ENCODE measurements at regions not wholly inside any gene's neighbourhood (a gene's known extent, or its start where the extent isn't known, plus 50 kb on each side); places are given as distances from the start of the nearest gene placed in this dataset.

GRCh38 chr15:85314146-85314545, 66.3 kb upstream of the AKAP13 start:
- Histone ChIP-seq H3K9ac (ENCODE audit: insufficient read depth, low read length, poor library complexity, severe bottlenecking) (no peak overlapping the region), H3K4me3 (replicated peaks in 1 of 3; ENCODE audit: low read depth in 2 of 3, low read length in 3 of 3) (no peak overlapping the region), H3K4me2 (replicated peaks; ENCODE audit: extremely low read depth, low read length, poor library complexity, severe bottlenecking) (no peak overlapping the region), H2AFZ (ENCODE audit: insufficient read depth, low read depth, low read length, poor library complexity, severe bottlenecking) (no peak overlapping the region), H3K79me2 (ENCODE audit: insufficient read depth, low read length) (no peaks in the 10 kb centered on the region), H3K27ac (ENCODE audit: low read depth in 1 of 2, low read length in 2 of 2) (no peak overlapping the region), H3K27me3 (ENCODE audit: control insufficient read depth in 2 of 2, insufficient read depth in 2 of 2, low read length in 2 of 2) (no peaks in the 10 kb centered on the region), H3K4me1 (ENCODE audit: control insufficient read depth in 1 of 2, insufficient read depth in 2 of 2, low read length in 2 of 2) (peaks cover 13 to 16% of the 10 kb centered on the region in 2 donors), H3K9me3 (replicated peaks in 1 of 2; ENCODE audit: control insufficient read depth in 1 of 2, insufficient read depth in 1 of 2, low read length in 2 of 2) (no peaks in the 10 kb centered on the region), H3K36me3 (replicated peaks in 1 of 2; ENCODE audit: control insufficient read depth in 1 of 2, insufficient read depth in 2 of 2, low read length in 2 of 2) (no peaks in the 10 kb centered on the region), H4K20me1 (ENCODE audit: insufficient read depth, low read length) (no peaks in the 10 kb centered on the region)
- no CpG with 5 or more reads among the region's 3 CpGs for WGBS (ENCODE audit: insufficient coverage)
- intact Hi-C loops (cut with micrococcal nuclease), result no loop called here
- no peak for DNase-seq
- H3K27ac Mint-ChIP-seq, result no peak overlapping the region
- TF ChIP-seq CTCF (IDR thresholded peaks at IDR 0.05), result no peak
- H3K36me3 Mint-ChIP-seq, result no peaks in the 10 kb centered on the region
- H3K4me1 Mint-ChIP-seq, result peaks cover 32% of the 10 kb centered on the region
- H3K9me3 Mint-ChIP-seq, result no peaks in the 10 kb centered on the region
- no peak overlapping the region for H3K4me3 Mint-ChIP-seq
- H3K27me3 Mint-ChIP-seq (ENCODE audit: low read depth in 3 of 3), result peaks cover 0 to 2% (median 0%) of the 10 kb centered on the region in 3 donors

- Histone ChIP-seq H4K20me1 (ENCODE audit: insufficient read depth, low read length) (no peaks in the 10 kb centered on the region), H3K27ac (ENCODE audit: low read depth in 1 of 2, low read length in 2 of 2) (no peak overlapping the region)
- WGBS (ENCODE audit: insufficient coverage), result 100% methylated on average over 2 of the region's 4 CpGs
Measured at GRCh38 chr15:85314633-85315032, 65.8 kb upstream of the AKAP13 start.

More at GRCh38 chr15:85314633-85315032, 65.8 kb upstream of the AKAP13 start:
- Mint-ChIP-seq H3K27ac (no peak overlapping the region), H3K4me1 (peaks cover 32% of the 10 kb centered on the region), H3K27me3 (ENCODE audit: low read depth in 3 of 3) (no peaks in the 10 kb centered on the region), H3K9me3 (no peaks in the 10 kb centered on the region), H3K36me3 (no peaks in the 10 kb centered on the region), H3K4me3 (no peak overlapping the region)
- no peak for DNase-seq
- Histone ChIP-seq H3K36me3 (replicated peaks in 1 of 2; ENCODE audit: control insufficient read depth in 1 of 2, insufficient read depth in 2 of 2, low read length in 2 of 2) (no peaks in the 10 kb centered on the region), H3K79me2 (ENCODE audit: insufficient read depth, low read length) (no peaks in the 10 kb centered on the region), H3K4me1 (ENCODE audit: control insufficient read depth in 1 of 2, insufficient read depth in 2 of 2, low read length in 2 of 2) (peaks cover 13 to 16% of the 10 kb centered on the region in 2 donors), H3K27me3 (ENCODE audit: control insufficient read depth in 2 of 2, insufficient read depth in 2 of 2, low read length in 2 of 2) (no peaks in the 10 kb centered on the region), H3K9me3 (replicated peaks in 1 of 2; ENCODE audit: control insufficient read depth in 1 of 2, insufficient read depth in 1 of 2, low read length in 2 of 2) (no peaks in the 10 kb centered on the region), H2AFZ (ENCODE audit: insufficient read depth, low read depth, low read length, poor library complexity, severe bottlenecking) (no peak overlapping the region), H3K4me3 (replicated peaks in 1 of 3; ENCODE audit: low read depth in 2 of 3, low read length in 3 of 3) (no peak overlapping the region), H3K4me2 (replicated peaks; ENCODE audit: extremely low read depth, low read length, poor library complexity, severe bottlenecking) (no peak overlapping the region), H3K9ac (ENCODE audit: insufficient read depth, low read length, poor library complexity, severe bottlenecking) (no peak overlapping the region)
- no peak for TF ChIP-seq CTCF (IDR thresholded peaks at IDR 0.05)
- intact Hi-C loops (cut with micrococcal nuclease), result no loop called here

Measured in CD14-positive monocyte (primary cell).